ENCODE measurements at regions not wholly inside any gene's neighbourhood (a gene's known extent, or its start where the extent isn't known, plus 50 kb on each side); places are given as distances from the start of the nearest gene placed in this dataset.

DNA sequence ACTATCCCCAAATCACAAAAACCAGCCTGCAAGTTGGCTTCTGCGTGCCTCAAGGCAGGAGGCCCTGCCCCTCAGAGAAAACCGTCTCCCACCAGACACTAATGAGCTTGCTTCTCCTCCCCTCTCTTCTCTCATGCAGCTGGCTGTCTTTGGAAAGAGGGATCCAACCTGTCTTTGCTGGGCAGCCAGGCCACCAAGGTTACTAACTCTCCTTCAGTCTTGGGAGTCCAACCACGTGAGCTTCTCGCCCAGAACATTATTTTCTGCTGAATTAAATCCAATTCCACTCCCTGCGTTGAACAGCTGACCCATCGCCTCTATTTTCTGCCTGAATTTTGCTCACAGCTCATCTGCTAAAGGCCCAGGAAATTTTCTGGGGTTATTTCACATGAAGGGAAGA is 291.3 kb upstream of the NCKAP5 start:
- TF ChIP-seq, protein P1, sequence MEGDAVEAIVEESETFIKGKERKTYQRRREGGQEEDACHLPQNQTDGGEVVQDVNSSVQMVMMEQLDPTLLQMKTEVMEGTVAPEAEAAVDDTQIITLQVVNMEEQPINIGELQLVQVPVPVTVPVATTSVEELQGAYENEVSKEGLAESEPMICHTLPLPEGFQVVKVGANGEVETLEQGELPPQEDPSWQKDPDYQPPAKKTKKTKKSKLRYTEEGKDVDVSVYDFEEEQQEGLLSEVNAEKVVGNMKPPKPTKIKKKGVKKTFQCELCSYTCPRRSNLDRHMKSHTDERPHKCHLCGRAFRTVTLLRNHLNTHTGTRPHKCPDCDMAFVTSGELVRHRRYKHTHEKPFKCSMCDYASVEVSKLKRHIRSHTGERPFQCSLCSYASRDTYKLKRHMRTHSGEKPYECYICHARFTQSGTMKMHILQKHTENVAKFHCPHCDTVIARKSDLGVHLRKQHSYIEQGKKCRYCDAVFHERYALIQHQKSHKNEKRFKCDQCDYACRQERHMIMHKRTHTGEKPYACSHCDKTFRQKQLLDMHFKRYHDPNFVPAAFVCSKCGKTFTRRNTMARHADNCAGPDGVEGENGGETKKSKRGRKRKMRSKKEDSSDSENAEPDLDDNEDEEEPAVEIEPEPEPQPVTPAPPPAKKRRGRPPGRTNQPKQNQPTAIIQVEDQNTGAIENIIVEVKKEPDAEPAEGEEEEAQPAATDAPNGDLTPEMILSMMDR (conservative IDR thresholded peaks at IDR 0.05; ENCODE audit: low read depth, low read length), result no peak
- no peak for DNase-seq (ENCODE audit: low read depth)
- H3K4me3 ChIP-seq (ENCODE audit: low read depth, low read length), result no peak overlapping the region

DNA sequence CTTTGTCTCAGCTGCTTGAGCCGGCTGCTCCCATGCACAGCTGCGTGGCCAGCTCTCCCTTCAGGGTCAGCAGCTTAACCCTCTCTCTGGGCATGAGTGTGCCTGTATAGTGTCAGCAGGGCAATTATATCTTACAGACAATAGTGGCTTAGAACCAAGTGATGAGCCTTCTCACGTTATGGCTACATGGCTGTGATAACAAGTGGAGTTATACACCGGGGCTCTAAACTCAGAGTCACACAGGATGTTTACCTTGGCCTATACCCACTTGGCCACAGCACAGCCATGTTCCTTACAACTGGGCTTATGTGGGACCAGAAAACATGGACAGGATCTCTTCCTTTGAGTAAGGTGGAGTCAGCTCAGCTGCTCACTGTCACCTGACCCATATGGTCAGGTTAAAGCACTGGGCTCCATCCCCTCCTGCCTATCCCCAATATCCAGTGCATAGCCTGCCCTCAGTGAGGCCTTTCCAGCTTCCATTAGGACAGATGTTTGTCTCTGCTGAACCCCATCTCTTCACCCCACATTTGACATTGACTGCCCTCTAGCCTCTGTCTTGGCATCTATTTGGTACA is 294.2 kb upstream of the NCKAP5 start:
- H3K4me3 ChIP-seq (ENCODE audit: low read depth, low read length), result no peak overlapping the region
- TF ChIP-seq, protein P1 (conservative IDR thresholded peaks at IDR 0.05; ENCODE audit: low read depth, low read length), result no peak
- DNase-seq (ENCODE audit: low read depth), result no peak

DNA sequence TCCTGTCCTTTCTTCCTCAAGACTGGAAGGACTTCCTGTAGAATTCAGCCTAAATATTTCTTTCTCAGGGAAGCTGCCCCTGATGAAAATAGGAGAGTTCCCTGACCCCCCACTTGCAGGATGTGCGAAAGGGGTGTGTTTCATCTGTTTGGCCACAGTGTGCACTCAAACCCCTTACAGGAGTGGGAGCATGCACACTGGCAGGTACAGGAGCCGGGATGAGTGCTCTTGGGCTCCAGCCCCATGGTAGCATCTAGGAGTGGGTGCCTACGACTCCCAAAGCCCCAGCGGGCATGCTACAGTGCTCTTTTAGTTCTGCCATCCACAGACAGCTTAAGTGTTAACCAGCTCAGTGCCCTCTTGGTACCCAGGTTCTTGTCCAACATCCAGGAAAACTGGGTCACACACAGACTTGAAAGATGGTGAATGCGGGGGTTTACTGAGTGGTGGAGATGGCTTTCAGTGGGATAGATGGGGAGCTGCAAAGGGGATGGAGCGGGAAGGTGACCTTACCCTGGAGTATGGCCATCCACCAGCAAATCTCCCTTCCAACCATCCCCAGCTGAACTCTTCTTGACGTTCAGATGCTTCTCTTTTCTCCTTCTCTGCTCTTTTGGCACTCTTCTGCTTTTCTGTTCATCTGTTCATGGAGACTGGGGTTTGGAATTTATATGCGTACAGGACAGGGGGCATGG is 295.0 kb upstream of the NCKAP5 start:
- no peak for DNase-seq (ENCODE audit: low read depth)
- TF ChIP-seq, protein P1 (conservative IDR thresholded peaks at IDR 0.05; ENCODE audit: low read depth, low read length), result no peak
- no peak overlapping the region for H3K4me3 ChIP-seq (ENCODE audit: low read depth, low read length)

DNA sequence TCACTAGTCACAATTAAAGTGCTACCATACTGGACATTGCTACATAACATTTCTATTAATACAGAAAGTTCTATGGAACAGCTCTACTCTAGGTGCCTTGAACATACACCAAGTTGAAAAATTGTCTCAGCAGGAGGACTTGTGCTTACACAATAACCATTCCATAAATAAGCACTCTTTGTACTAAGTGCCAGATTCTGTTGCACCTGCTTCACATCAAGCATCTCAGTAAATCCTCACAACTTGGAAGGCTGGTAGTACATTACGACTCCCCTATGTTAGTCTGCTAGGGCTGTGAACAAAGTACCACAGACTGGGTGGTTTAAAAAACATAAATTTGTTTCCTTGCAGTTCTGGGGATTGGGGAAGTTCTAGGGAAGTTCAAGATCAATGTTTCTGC is 296.9 kb upstream of the NCKAP5 start:
- no peak overlapping the region for H3K4me3 ChIP-seq (ENCODE audit: low read depth, low read length)
- TF ChIP-seq, protein P1 (conservative IDR thresholded peaks at IDR 0.05; ENCODE audit: low read depth, low read length), result no peak
- no peak for DNase-seq (ENCODE audit: low read depth)

DNA sequence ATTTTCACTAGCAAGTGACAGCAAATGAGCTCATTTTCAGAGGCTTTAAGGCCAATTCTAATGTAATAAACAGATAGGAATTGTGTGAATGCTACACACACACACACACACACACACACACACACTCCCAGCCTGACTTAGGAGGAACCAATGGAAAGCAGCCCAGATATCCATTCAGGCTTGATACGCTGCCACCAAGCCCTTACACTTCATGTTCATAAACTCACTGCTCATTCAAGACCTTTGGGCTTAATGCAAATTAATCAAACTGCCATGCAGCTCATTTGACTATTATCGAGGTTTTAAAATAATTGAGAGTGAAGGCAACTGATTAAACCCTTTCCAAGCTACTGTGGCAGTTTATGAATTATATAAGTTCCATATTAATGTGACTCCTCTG is 298.9 kb upstream of the NCKAP5 start:
- no peak overlapping the region for H3K4me3 ChIP-seq (ENCODE audit: low read depth, low read length)
- TF ChIP-seq, protein P1 (conservative IDR thresholded peaks at IDR 0.05; ENCODE audit: low read depth, low read length), result no peak

DNA sequence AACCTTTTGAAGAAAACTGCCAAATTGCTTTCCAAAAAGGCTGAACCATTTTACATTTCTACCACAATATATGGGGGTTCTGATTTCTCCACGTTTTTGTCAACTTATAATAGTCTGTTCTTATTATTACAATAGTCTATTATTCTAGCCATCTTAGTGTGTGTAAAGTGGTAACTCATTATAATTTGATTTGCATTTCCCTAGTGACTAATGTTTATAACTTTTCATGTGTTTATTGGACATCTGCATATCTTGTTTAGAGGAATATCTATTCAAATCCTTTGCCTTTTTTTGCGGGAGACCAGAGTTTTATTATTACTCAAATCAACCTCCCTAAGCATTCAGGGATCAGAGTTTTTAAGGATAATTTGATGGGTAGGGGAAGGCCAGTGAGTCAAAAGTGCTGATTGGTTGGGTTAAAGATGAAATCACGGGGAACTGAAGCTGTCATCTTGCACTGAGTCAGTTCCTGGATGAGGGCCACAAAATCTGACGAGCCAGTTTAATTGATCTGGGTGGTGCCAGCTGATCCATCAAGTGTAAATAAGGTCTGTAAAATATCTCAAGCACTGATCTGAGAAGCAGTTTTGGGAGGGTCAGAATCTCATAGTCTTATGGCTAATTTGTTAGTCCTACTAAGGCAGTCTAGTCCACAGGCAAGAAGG is 303.4 kb upstream of the NCKAP5 start:
- H3K4me3 ChIP-seq (ENCODE audit: low read depth, low read length), result no peak overlapping the region
- TF ChIP-seq, protein P1 (conservative IDR thresholded peaks at IDR 0.05; ENCODE audit: low read depth, low read length), result no peak
- DNase-seq (ENCODE audit: low read depth), result no peak

More for the DNA sequence above, 298.9 kb upstream of the NCKAP5 start:
- no peak for DNase-seq (ENCODE audit: low read depth)
